Tibial nerve (tissue), 3 donors: ENCODE measurements at regions not wholly inside any gene's neighbourhood (a gene's known extent, or its start where the extent isn't known, plus 50 kb on each side); places are given as distances from the start of the nearest gene placed in this dataset.

Experiments used
- POLR2A ChIP-seq, 2 donors: fragments of 450-650 bp; IDR thresholded peaks; one replicate each; pipeline ENCODE4 v1.6.1; 2017; ENCODE audit warnings: antibody characterized with exemption in 2 of 2, mild to moderate bottlenecking in 2 of 2, moderate library complexity in 2 of 2
- TF ChIP-seq, protein P1 (sequence below), 5 experiments: fragments of 200-600 bp in 3 of 5; fragments of 450-650 bp in 2 of 5; sonication (generic) in 3 of 5; IDR thresholded peaks; one replicate each; pipeline ENCODE4 v1.5.1; 2016 to 2019; ENCODE audit warnings: antibody characterized with exemption in 5 of 5, mild to moderate bottlenecking in 3 of 5, moderate library complexity in 2 of 5

- TF ChIP-seq, protein P1, sequence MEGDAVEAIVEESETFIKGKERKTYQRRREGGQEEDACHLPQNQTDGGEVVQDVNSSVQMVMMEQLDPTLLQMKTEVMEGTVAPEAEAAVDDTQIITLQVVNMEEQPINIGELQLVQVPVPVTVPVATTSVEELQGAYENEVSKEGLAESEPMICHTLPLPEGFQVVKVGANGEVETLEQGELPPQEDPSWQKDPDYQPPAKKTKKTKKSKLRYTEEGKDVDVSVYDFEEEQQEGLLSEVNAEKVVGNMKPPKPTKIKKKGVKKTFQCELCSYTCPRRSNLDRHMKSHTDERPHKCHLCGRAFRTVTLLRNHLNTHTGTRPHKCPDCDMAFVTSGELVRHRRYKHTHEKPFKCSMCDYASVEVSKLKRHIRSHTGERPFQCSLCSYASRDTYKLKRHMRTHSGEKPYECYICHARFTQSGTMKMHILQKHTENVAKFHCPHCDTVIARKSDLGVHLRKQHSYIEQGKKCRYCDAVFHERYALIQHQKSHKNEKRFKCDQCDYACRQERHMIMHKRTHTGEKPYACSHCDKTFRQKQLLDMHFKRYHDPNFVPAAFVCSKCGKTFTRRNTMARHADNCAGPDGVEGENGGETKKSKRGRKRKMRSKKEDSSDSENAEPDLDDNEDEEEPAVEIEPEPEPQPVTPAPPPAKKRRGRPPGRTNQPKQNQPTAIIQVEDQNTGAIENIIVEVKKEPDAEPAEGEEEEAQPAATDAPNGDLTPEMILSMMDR (IDR thresholded peaks at IDR 0.05) = no peak
- TF ChIP-seq POLR2A (IDR thresholded peaks at IDR 0.05) = no peak
Measured at GRCh38 chr4:125983168-125983567, 668.4 kb downstream of the FAT4 start.
